Iris pigment epithelial cell (primary cell): ENCODE measurements at regions not wholly inside any gene's neighbourhood (a gene's known extent, or its start where the extent isn't known, plus 50 kb on each side); places are given as distances from the start of the nearest gene placed in this dataset.
"Not testable (repeated sequence)": the region's sequence is repeated elsewhere in the genome, so short reads cannot be mapped to it uniquely, and the experiment has no call there.

Experiments used
- DNase-seq: peaks from one replicate; pipeline ENCODE4 v3.0.0-alpha.2; 2011; ENCODE audit warnings: low read depth

- no peak for DNase-seq
These were observed 156.3 kb upstream of the MVB12B start for GRCh38 chr9:126170286-126170823.

DNA sequence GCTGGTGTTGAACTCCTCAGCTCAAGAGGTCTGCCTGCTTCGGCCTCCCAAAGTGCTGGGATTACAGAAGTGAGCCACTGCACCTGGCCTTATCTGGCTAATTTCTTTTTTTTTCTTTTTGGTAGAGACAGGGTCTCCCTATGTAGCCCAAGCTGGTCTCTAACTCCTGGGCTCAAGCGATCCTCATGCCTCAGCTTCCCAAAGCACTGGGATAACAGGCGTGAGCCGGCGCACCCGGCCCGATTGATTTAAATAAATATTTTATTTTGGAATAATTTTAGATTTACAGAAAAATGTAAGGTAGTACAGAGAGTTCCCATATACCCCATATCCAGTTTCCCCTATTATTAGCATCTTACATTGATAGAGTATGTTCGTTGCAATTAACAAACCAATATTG, 155.0 kb upstream of the MVB12B start:
- DNase-seq, result no peak

DNA sequence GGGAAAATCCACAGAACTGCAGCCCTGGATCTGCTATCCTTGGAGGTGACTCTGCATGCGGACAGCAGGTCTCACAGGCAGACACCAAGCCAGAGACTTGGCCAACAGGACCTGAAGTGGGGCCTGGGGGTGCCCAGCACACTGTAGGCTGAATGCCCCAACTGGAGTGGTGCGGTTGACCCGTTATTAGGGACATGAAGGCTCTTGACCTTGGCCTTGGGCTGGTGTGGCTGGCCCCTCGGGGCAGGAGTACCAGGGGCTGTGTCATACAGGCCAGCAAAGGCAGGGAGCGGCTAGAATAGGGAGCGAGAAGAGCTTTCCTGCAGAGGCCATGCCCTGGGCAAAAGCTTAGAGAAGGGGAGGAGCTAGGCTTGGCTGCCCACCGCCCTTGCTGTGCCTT, 153.2 kb upstream of the MVB12B start:
- no peak for DNase-seq

- no peak for DNase-seq
These were observed 152.7 kb upstream of the MVB12B start for GRCh38 chr9:126173929-126174328.

DNA sequence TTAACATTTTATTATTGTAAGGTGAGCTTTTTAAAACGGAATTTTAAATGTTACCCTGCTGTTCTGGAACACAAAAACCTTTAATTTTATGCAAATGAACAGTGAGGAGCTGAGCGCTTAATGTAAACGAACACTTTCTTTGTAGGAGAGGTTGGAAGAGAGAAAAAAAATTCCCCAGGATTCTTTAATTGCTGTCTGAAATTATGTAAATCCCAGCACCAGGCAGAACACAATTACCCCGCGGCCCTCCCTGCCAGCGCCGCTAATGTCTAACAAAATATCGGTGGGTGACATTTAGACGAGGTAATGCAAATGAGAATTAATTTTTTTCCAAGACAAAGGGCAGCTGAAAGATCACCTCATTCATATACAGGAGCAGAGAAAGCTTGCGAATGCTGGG, 143.4 kb upstream of the MVB12B start:
- DNase-seq, result no peak

- DNase-seq, result not testable (repeated sequence)
These were observed 135.6 kb upstream of the MVB12B start for GRCh38 chr9:126190994-126191393.

GRCh38 chr9:126198854-126199253, 127.8 kb upstream of the MVB12B start:
- DNase-seq, result no peak

DNA sequence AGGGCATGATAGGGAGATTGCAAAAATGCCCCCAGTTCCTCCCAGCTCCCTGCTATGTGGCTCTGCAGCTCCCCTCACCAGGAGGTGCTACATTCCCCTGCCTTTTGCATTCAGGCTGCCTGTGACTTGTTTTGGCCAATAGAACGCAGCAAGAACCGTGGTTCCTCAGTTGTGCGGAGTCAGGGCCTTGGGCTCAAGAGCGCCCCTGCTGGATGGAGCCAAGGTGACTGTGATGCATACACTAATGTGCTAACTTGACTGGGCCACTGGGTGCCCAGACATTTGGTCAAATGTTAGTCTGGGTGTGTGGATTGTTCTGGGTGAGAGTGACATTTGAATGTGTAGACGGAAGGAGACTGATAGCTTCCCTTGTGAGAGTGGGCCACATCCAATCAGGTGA, 123.3 kb upstream of the MVB12B start:
- DNase-seq, result no peak

DNA sequence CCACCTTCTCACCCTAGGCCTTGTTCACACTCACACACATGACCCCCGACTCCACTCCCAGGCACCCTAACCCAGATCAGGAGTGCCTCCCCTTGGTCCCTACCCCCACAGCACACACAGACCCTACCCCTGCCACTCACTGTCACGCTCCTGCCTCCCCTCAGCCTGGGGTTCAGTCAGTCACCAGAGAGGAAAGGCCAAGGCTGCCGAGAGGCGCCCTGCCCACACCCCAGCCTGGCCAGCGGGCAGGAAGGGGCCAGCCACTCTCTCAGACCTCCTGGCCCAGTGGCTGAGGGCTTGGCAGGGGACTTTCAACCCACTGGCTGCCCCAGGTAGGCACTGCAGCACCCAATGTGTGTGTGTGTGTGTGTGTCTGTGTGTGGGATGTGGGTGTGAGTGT, 122.4 kb upstream of the MVB12B start:
- no peak for DNase-seq

DNA sequence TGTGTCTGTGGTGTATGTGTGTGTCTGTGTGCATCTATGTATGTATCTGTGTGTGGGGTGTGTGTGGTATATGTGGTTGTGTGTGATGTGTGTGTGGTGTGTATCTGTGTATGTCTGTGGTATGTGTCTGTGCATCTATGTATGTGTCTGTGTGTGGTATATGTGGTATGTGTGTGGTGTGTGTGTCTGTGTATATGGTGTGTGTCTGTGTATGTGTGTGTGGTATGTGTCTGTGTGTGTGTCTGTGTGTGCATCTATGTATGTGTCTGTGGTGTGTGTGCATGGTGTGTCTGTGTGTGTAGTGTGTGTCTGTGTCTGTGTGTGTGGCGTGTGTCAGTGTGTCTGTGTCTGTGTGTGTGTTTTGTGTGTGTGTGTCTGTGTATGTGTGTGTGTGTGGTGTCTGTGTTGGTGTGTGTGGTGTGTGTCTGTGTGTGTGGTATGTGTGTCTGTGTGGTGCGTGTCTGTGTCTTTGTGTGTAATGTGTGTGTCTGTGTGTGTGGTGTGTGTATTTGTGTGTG, 121.9 kb upstream of the MVB12B start:
- DNase-seq, result no peak

- no peak for DNase-seq
These were observed 121.4 kb upstream of the MVB12B start for GRCh38 chr9:126205265-126205664.

DNA sequence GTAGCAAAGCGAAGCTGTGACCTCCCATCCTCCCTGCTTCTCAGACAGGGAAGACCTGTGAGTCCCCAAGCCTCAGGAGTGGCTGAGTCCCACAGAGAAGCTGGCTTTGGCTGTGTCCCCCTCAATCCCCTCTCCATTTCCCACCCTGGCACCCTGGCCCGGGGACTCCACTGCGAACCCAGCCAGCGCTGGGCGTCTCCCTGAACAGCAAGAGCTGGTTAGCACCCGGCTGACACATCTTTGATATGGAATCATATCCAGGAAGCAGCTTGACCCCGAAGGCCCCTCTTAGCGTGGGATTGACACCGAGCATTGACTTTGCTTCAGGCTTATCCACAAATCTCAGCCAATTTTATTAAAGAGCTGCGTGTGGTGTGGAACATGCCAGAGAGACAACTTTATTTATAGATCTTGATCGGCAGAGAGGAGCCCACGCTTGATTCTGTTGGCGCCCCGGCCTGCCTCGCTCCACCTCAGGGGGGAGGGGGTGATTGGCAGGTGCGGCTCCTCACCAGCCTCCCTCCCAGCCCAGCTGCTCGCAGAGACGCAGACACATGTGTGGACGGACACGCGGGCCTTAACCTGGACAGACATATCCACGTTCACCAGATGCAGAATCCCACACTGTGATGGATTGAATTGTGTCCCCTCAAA, 120.7 kb upstream of the MVB12B start:
- DNase-seq, result no peak

DNA sequence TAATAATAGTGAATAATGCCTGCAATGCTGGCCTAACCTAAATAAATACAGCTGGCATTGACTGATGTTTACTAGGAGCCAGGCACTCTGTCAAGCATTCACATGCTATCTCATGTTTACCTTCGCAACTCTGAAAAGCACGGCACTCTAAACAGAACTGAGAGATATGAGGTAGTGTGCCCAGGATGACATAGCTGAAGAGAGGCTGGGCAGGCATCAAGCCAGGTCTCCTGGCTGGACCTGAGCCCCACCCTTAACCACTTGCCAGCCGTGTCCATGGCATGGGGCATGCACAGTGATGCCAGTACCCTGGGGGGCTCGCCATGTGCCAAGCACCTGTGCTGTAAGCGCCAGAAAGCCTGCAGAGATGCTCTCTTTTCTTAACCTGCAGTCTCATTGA, 119.4 kb upstream of the MVB12B start:
- DNase-seq, result no peak

- DNase-seq, result no peak
These were observed 118.3 kb upstream of the MVB12B start for GRCh38 chr9:126208216-126208758.

GRCh38 chr9:126211441-126212074, 115.1 kb upstream of the MVB12B start:
- DNase-seq, result no peak

DNA sequence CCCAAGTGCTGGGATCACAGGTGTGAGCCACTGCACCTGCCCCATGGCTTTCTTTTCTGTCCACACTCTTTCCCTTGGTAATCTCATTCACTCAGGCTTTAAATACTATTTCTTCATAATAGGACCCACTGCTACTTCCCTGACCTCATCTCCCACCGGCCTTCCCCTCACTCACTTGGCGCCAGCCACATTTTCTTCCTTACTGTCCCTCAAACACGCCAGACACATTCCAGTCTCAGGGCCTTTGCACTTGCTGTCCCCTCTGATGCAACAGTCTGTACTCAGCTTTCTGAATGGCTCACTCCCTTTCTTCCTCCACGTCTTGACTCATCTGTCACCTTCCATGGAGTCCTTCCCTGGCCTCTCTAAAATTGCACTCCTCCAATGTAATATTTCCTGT, 111.1 kb upstream of the MVB12B start:
- DNase-seq, result no peak

DNA sequence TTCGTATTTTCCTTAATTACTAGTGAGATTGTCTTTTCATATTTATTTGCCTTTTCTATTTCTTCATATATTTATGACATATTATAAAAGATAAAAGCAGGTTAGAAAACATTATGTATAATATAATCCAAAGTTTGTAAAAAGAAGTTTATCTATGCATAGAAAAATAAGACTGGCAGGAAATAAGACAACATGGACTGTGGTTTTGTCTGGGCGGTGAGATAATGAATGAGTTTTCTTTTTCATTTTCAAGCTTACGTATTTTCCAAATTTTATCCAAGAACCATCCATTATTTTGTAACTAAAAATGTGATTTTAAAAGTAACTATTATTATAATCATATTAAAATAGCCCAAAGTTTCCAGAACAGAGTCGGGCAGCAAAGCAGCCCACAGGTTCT, 109.8 kb upstream of the MVB12B start:
- DNase-seq, result no peak

DNA sequence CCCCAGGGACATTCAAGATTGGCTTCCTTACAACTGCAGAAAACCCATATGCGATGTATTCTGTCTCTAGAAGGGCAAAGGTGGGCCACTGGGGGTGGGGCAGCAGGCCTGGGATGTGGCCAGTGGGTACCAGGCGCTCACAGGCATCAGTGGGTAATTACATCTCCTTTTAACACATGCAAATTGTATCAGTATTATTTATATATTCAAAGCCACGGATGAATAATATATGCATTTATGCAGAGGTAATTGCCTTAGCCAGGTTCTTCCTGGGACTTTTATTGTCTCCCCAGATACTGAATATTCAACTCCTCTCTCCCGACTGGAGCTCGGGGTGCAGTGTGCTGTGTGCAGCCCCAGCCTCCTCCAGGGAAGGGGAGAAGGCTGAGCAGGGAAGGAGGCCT, 109.4 kb upstream of the MVB12B start:
- DNase-seq, result no peak

DNA sequence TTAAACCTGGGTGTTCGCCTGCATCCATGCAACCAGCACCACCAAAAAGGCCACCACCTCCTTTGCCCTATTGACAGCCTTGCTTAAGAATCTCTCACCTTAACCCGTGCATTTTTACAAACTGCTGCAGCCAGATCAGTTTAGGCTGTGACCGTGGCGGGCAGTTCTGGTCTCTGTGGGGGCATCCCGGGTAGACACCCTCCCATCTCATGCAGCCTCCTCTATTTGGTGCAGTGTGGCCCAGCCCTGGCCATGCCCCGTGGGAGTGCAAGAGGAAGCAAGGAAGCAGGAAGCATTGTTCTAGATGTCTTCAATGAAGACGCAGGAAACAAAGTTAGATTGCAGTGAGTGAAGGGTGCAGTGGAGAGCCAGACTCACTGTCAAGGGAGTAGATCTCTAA, 108.8 kb upstream of the MVB12B start:
- DNase-seq, result no peak

DNA sequence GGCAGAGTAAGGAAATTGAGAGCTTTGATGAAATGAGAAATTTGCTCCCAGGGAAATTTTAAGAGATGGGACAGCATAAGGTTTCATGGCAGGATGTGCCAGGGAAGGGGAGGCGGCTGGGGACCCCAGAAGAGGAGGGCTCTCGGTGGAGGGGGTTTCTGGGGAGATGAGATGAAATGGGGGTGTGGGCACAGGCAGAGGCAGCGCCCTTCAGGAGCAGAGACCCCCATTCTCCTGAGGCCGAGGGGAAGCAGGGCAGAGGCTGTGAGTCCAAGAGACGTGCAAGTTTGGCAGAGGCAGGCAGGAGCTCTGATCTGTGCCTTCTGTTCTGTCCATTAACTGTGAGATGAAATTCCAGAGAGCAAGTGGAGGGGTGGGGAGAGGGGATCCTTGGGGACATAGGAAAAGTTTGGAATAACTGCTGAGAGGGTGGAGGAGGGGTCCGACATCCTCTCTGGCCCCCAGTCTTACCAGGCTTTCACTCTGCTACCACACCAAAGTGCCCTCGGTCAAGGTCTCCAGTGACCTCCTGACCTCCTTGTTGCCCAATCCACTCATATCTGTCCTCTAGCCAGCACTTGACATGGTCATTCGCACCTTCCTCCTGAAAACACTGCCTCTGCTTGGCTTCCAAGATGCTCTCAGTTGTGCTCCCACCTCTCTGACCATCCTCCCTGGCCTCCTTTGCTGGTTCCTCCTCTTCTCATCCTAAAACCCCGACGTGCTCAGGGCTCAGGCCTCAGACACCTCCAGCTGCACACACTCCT, 108.1 kb upstream of the MVB12B start:
- DNase-seq, result no peak

DNA sequence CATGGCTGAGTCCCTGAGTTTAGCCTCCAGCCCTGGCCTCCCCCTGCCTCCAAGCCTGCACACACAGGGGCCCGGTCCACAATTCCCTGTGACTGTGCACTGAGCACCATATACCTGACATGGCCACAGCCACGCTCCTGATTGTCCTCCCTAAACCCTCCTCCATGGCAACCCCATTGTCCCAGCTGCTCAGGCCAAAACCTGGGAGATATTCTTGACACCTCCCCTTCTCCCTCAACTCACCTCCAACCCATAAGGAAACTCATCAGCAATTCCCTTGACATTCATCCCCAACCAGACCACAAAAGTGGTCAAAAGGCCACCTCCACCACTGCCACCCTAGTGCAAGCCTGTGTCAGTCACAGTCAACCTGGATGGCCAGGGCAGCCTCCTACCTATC, 107.5 kb upstream of the MVB12B start:
- no peak for DNase-seq

DNA sequence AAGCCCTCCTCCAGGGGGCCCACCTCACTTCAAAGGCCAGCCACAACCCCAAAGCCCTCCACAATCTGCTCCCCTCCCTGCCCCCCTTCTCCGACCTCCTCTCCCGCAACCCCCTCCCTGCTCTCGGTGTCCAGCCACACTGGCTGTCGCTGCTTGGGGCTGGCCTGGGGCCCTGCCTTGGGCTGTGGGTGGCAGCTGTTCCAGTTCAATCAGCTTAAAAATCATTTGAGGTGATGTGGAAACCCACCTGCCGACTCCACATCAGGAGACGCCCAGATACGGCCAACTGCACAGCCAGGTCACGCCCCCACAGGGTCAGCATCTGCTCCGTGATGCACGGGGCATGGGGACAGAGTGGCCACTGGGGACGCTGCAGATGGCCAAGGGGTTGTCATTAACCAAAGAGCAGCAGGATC, 107.0 kb upstream of the MVB12B start:
- DNase-seq, result no peak

DNA sequence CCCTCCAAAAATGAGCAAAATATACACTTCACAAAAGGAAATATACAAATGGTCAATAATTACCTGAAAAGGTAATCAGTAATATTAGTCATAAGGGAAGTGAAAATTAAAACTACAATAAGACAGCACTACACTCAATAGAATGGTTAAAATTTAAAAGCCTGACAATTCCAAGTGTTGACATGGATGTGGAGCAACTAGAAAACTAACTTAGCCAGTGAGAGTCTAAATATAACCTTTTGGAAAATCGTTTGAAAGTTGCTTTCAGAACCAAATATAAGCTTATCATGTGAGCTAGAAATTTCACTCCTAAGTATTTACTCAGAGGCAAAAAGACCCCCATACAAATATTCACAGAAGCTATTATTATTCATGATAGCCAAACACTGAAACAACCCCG, 105.1 kb upstream of the MVB12B start:
- DNase-seq, result no peak
